NCI-H2171 (cell line): ENCODE measurements at regions not wholly inside any gene's neighbourhood (a gene's known extent, or its start where the extent isn't known, plus 50 kb on each side); places are given as distances from the start of the nearest gene placed in this dataset.
"Not testable (repeated sequence)": the region's sequence is repeated elsewhere in the genome, so short reads cannot be mapped to it uniquely, and the experiment has no call there.

Experiments used
- DNase-seq: peaks from one replicate; lab custom pipeline; 2025; lab: John Stamatoyannopoulos, UW

GRCh38 chr3:177674186-177674585 is 476.9 kb upstream of the TBL1XR1 start:
- DNase-seq, result no peak

DNA sequence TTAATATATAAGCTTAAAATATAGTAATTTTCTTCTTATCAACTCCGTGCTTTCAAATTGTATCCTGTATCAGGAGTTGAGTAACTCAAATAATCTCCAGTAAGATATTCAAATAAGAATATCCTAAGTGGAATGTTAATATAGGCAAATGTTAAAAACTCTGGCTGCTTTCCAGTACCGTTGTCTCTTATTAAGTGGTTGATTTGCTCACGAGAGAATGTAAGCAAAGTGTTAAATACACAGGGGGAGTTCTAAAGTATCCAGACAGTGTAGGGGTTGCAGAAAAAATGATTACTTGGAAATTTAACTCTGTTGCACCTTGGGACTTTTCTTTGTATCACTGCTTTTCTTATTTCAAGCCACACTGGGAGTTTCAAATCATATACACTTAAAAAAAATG is 478.9 kb upstream of the TBL1XR1 start:
- DNase-seq, result no peak

GRCh38 chr3:177676947-177677587 is 479.8 kb upstream of the TBL1XR1 start:
- no peak for DNase-seq

- DNase-seq, result no peak
These were observed 482.5 kb upstream of the TBL1XR1 start for GRCh38 chr3:177679568-177680471.

DNA sequence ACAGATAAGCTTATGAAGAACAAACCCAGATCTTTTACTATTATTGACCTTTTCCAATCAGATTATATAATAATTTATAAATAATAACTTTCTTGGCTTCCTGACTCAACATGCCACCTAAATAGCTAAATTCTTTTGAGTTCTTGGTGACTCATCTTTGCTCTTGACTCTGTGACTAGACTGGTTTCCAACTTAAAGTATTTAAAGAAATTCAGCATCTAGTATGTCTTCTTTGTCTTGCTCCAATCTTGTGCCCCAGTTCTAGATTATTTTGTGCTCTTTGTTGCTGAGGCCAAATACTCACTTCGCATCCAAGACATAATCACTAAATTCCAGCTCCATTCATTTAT is 483.2 kb upstream of the TBL1XR1 start:
- DNase-seq, result no peak

- DNase-seq, result no peak
These were observed 483.9 kb upstream of the TBL1XR1 start for GRCh38 chr3:177681156-177681555.

GRCh38 chr3:177681852-177682251 is 484.6 kb upstream of the TBL1XR1 start:
- no peak for DNase-seq

DNA sequence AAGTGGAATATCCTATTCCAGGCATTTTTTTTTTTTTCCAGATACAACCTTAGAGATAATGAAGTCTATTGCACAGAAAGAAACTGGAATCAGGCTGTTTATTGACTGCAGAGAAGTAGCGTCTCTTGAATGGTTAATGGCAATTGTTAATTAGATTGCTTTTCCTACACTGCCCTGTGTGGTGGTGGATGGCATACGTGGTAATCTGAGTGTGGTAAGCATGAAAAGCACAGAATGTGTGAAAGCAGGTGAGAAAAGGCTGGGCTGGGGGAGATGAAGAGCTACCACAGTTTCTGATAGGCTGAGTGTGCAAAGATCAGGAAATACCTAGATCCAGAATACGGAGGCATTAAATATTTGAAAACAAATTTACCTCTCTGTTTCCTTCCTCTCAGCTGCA is 486.3 kb upstream of the TBL1XR1 start:
- DNase-seq, result no peak

GRCh38 chr3:177686671-177687070 is 489.4 kb upstream of the TBL1XR1 start:
- DNase-seq, result no peak

- no peak for DNase-seq
These were observed 490.0 kb upstream of the TBL1XR1 start for GRCh38 chr3:177687291-177687690.

- no peak for DNase-seq
These were observed 490.9 kb upstream of the TBL1XR1 start for GRCh38 chr3:177688152-177688551.

GRCh38 chr3:177689077-177689476 is 491.8 kb upstream of the TBL1XR1 start:
- no peak for DNase-seq

GRCh38 chr3:177689869-177690268 is 492.6 kb upstream of the TBL1XR1 start:
- no peak for DNase-seq

DNA sequence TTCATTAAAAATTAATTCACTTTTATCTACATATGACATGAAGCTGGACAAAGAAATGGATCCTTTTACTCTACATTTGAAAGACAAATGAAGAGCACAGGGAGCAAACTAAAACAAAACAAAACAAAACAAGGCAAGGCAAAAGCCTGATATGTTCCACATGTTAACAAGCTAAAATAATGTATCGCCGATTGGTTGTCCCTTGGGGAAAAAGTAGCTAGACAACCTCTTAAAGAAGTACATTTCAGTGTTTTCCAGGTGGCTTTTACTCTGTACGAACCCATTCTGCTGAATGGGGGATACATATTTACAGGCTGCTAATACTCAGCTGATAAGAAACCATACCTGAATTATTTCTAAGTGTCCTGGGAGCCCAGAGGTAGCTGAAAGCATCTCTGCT is 493.0 kb upstream of the TBL1XR1 start:
- no peak for DNase-seq

DNA sequence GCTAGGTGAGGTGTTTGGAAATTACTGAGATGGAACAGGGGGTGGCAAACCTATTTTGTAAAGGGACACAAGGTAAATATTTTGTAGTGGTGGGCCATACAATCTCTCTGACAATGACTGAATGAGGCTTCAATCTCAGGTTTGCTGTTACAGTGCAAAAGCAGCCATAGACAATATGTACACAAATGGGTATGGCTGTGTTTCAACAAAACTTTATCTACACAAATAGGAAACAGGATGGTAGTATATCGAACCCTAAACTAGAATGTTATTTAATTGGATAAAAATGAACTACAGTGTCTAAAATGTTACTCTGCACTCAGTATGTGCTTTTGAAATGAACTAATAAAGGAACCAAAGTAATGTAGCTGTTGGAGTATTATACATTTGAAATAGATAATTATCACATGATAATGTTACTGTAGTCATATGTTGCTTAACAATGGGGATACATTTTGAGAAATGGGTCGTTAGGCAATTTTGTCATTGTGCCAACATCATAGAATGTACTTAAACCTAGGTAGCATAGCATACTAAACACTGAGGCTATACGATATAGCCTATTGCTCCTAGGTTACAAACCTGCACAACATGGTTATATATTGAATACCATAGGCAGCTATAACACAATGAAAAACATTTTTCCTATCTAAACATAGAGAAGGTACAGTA is 495.2 kb upstream of the TBL1XR1 start:
- DNase-seq, result no peak

DNA sequence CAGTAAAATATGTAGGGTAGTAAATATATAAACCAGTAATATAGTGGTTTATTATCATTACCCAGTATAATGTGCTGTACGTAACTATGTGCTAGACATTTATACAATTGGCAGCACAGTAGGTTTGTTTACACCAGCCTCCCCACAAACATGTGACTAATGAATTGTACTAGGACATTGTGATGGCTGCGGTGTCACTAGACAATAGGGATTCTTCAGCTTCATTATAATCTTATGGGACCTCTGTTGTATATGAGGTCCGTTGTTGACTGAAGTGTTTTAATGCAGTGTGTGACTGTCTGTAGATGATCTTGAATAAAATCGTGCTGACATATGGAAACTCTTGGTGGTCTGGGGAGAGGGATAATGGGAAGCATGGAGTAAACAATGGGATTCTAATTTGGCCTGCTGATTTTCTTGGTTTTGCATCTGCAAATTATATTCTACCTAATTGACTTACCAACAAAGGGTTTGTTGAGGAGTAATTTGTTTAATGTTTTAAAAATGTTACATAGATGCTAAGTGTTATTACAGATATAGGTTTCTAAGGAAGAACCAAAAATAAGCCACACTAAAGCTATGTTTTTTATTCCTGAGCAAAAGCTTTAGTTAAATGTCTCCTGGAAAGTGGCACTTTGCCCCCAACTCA is 496.5 kb upstream of the TBL1XR1 start:
- DNase-seq, result no peak

DNA sequence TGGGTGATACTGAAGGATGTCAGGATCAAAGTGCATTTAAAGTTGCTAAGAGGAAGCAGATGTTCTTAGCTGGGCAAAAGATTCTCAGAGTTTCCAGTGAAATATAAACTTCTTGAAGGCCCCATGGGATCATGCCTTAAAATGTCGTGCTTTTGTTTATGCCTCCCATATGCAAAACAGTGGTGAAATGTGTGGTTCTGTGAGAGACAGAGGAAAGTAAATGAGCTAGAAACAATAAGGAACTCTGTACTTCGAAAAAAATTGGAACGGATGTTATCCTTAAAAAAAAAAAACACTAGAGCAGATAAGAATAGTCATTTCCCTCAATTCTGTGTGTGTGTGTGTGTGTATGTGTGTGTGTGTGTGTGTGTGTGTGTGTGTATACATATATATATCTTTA is 497.0 kb upstream of the TBL1XR1 start:
- DNase-seq, result peak; percentile 8

DNA sequence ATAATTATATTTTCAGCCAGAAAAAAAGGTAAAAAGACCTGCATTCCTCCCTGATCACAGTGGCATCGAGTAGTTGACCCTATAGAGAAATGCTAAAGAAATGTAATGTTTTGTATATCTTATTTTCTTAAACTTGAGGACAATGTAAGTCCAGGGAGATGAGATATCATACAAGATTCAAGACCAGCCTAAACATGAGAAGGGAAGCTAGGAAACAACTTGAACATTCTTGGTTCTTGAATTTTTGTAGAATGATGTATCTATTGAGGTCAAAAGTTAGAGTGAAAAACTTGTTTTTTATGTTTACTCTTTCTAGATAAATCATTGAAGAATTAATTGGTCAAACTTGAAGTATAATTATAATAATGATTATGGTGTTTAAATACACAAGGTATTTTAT is 497.7 kb upstream of the TBL1XR1 start:
- DNase-seq, result no peak

- DNase-seq, result no peak
These were observed 502.8 kb upstream of the TBL1XR1 start for GRCh38 chr3:177700117-177700516.

DNA sequence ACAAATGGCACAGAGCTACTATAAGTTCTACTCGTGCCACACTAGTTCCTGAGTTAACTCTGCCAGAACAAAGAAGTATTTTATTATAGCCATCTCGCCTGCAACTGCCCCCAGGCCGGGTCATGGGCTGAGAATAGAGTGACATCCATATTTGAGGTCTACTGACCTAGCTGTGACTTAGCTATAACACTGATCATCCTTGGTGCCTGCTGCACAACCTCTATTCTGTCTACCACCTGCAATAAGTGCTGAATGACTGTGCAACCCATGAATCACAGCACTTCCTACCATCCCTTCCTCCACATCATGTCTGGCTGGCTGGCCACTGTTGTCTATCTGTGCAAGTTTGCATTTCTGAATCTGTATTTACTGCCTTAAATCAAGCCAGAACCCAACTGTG is 506.5 kb upstream of the TBL1XR1 start:
- DNase-seq, result no peak

GRCh38 chr3:177705976-177706823 is 508.9 kb upstream of the TBL1XR1 start:
- DNase-seq, result no peak

GRCh38 chr3:177709470-177709869 is 512.2 kb upstream of the TBL1XR1 start:
- not testable (repeated sequence) for DNase-seq
